Subcutaneous abdominal adipose tissue (tissue), 5 donors: ENCODE measurements at regions not wholly inside any gene's neighbourhood (a gene's known extent, or its start where the extent isn't known, plus 50 kb on each side); places are given as distances from the start of the nearest gene placed in this dataset.

ENCODE experiments used
- H3K27ac ChIP-seq: one replicate; pipeline ENCODE4 v1.7.0; 2013; ENCODE audit warnings: low read depth, mild to moderate bottlenecking, inconsistent platforms, low read length, moderate library complexity
- H3K27me3 ChIP-seq, 5 donors: one replicate each; pipeline ENCODE4 v1.7.0; 2013; ENCODE audit warnings: low read length in 5 of 5, inconsistent platforms in 1 of 5; ENCODE audit not compliant: control insufficient read depth in 5 of 5, insufficient read depth in 4 of 5
- H3K36me3 ChIP-seq, 5 donors: one replicate each; pipeline ENCODE4 v1.7.0; 2013; ENCODE audit warnings: low read length in 5 of 5; ENCODE audit not compliant: control insufficient read depth in 5 of 5, insufficient read depth in 5 of 5
- H3K4me1 ChIP-seq, 5 donors: one replicate each; pipeline ENCODE4 v1.7.0; 2013; ENCODE audit warnings: low read length in 5 of 5, mild to moderate bottlenecking in 3 of 5, moderate library complexity in 1 of 5; ENCODE audit not compliant: control insufficient read depth in 5 of 5, insufficient read depth in 5 of 5
- H3K4me3 ChIP-seq, 5 donors: one replicate each; pipeline ENCODE4 v1.7.0; 2013; ENCODE audit warnings: low read length in 5 of 5, low read depth in 1 of 5
- H3K9ac ChIP-seq, 5 donors: one replicate each; pipeline ENCODE4 v1.7.0; 2013; ENCODE audit warnings: low read length in 5 of 5, mild to moderate bottlenecking in 4 of 5, moderate library complexity in 3 of 5
- H3K9me3 ChIP-seq, 5 donors: one replicate each; pipeline ENCODE4 v1.7.0; 2013; ENCODE audit warnings: low read length in 5 of 5; ENCODE audit not compliant: control insufficient read depth in 5 of 5
- donor health status: healthy.
- donor health status: healthy.
- donor health status: healthy.
- donor health status: healthy.
- donor health status: healthy.

- peak overlapping the region; percentile 53 to 67 (median 55) for H3K4me3 ChIP-seq
- no peaks in the 10 kb centered on the region for H3K9me3 ChIP-seq
- peak overlapping the region in 3 of 5 donors; percentile 30 to 68 (median 64) for H3K9ac ChIP-seq
- peaks cover 4 to 15% (median 7%) of the 10 kb centered on the region in 5 donors for H3K27me3 ChIP-seq
- H3K27ac ChIP-seq: no peak overlapping the region
- H3K4me1 ChIP-seq: peaks cover 3 to 13% (median 10%) of the 10 kb centered on the region in 5 donors
- H3K36me3 ChIP-seq: no peaks in the 10 kb centered on the region
Measured at GRCh38 chr12:38138225-38139221, 178.1 kb upstream of the ALG10B start.

- H3K9me3 ChIP-seq: no peaks in the 10 kb centered on the region
- H3K4me1 ChIP-seq: peaks cover 3 to 13% (median 10%) of the 10 kb centered on the region in 5 donors
- no peak overlapping the region for H3K4me3 ChIP-seq
- peaks cover 4 to 14% (median 7%) of the 10 kb centered on the region in 5 donors for H3K27me3 ChIP-seq
- no peak overlapping the region for H3K9ac ChIP-seq
- no peak overlapping the region for H3K27ac ChIP-seq
- no peaks in the 10 kb centered on the region for H3K36me3 ChIP-seq
Measured at GRCh38 chr12:38139456-38139855, 177.1 kb upstream of the ALG10B start.

GRCh38 chr12:38141239-38141638 lies 175.3 kb upstream of the ALG10B start:
- H3K27me3 ChIP-seq: peaks cover 4 to 12% (median 7%) of the 10 kb centered on the region in 5 donors
- H3K27ac ChIP-seq: no peak overlapping the region
- H3K9me3 ChIP-seq: peaks cover 0 to 5% (median 3%) of the 10 kb centered on the region in 5 donors
- peaks cover 3 to 13% (median 10%) of the 10 kb centered on the region in 5 donors for H3K4me1 ChIP-seq
- no peaks in the 10 kb centered on the region for H3K36me3 ChIP-seq
- no peak overlapping the region for H3K4me3 ChIP-seq
- H3K9ac ChIP-seq: no peak overlapping the region

- H3K27ac ChIP-seq: no peak overlapping the region
- peaks cover 4 to 12% (median 7%) of the 10 kb centered on the region in 5 donors for H3K27me3 ChIP-seq
- peaks cover 0 to 10% (median 8%) of the 10 kb centered on the region in 5 donors for H3K9me3 ChIP-seq
- peaks cover 3 to 13% (median 10%) of the 10 kb centered on the region in 5 donors for H3K4me1 ChIP-seq
- H3K36me3 ChIP-seq: no peaks in the 10 kb centered on the region
- H3K9ac ChIP-seq: no peak overlapping the region
- no peak overlapping the region for H3K4me3 ChIP-seq
Measured at GRCh38 chr12:38141861-38142260, 174.7 kb upstream of the ALG10B start.

- H3K4me1 ChIP-seq: peaks cover 3 to 11% (median 10%) of the 10 kb centered on the region in 5 donors
- no peaks in the 10 kb centered on the region for H3K36me3 ChIP-seq
- no peak overlapping the region for H3K4me3 ChIP-seq
- H3K27me3 ChIP-seq: peaks cover 0 to 5% (median 1%) of the 10 kb centered on the region in 5 donors
- H3K9me3 ChIP-seq: peaks cover 0 to 17% (median 16%) of the 10 kb centered on the region in 5 donors
- H3K9ac ChIP-seq: no peak overlapping the region
- H3K27ac ChIP-seq: no peak overlapping the region
Measured at GRCh38 chr12:38142974-38143373, 173.6 kb upstream of the ALG10B start.

- Histone ChIP-seq H3K27ac (no peak overlapping the region), H3K27me3 (no peaks in the 10 kb centered on the region), H3K36me3 (no peaks in the 10 kb centered on the region), H3K9ac (no peak overlapping the region), H3K9me3 (peaks cover 0 to 17% (median 16%) of the 10 kb centered on the region in 5 donors), H3K4me1 (peaks cover 0 to under 1% (median 0%) of the 10 kb centered on the region in 5 donors), H3K4me3 (no peak overlapping the region)
Measured at GRCh38 chr12:38144049-38144448, 172.5 kb upstream of the ALG10B start.

GRCh38 chr12:38144601-38145436 lies 171.8 kb upstream of the ALG10B start:
- no peak overlapping the region for H3K9ac ChIP-seq
- H3K36me3 ChIP-seq: no peaks in the 10 kb centered on the region
- H3K9me3 ChIP-seq: peaks cover 0 to 17% (median 16%) of the 10 kb centered on the region in 5 donors
- no peaks in the 10 kb centered on the region for H3K4me1 ChIP-seq
- no peak overlapping the region for H3K27ac ChIP-seq
- H3K4me3 ChIP-seq: no peak overlapping the region
- no peaks in the 10 kb centered on the region for H3K27me3 ChIP-seq

GRCh38 chr12:38149395-38150073 lies 167.0 kb upstream of the ALG10B start:
- Histone ChIP-seq H3K4me1 (peaks cover 0 to 2% (median 0%) of the 10 kb centered on the region in 5 donors), H3K36me3 (no peaks in the 10 kb centered on the region), H3K27ac (no peak overlapping the region), H3K4me3 (no peak overlapping the region), H3K27me3 (peaks cover 0 to 7% (median 0%) of the 10 kb centered on the region in 5 donors), H3K9ac (no peak overlapping the region), H3K9me3 (peaks cover 0 to 17% (median 16%) of the 10 kb centered on the region in 5 donors)

- peaks cover 0 to 19% (median 0%) of the 10 kb centered on the region in 5 donors for H3K4me1 ChIP-seq
- no peak overlapping the region for H3K4me3 ChIP-seq
- H3K27ac ChIP-seq: no peak overlapping the region
- peaks cover 0 to 7% (median 5%) of the 10 kb centered on the region in 5 donors for H3K9me3 ChIP-seq
- H3K9ac ChIP-seq: no peak overlapping the region
- H3K36me3 ChIP-seq: no peaks in the 10 kb centered on the region
- H3K27me3 ChIP-seq: peaks cover 0 to 32% (median 0%) of the 10 kb centered on the region in 5 donors
Measured at GRCh38 chr12:38151991-38152700, 164.4 kb upstream of the ALG10B start.
